HepG2 (cell line): ENCODE measurements at regions not wholly inside any gene's neighbourhood (a gene's known extent, or its start where the extent isn't known, plus 50 kb on each side); places are given as distances from the start of the nearest gene placed in this dataset.

ENCODE experiments used
- ATAC-seq: fragments of 200-7000 bp; cut with Tn5 transposase; 3 replicates; pipeline ENCODE4 v1.9.1; 2020; ENCODE audit warnings: mild to moderate bottlenecking, moderate library complexity
- BruUV-seq: library from RNA; stranded (reverse); fragments of 400-500 nt; replicated peaks from 2 replicates; lab custom pipeline; 2021; lab: Mats Ljungman, UMichigan
- CTCF ChIA-PET: fragments of 300-600 bp; formaldehyde crosslinking; extraction: SDS; loops from one replicate; lab custom pipeline; 2021; ENCODE audit warnings: low total read pairs, inconsistent platforms, low intra/inter-chr PET ratio; lab: Yijun Ruan, JAX
- POLR2A ChIA-PET: fragments of 350-600 bp; sonication (Branson Sonifier 250); formaldehyde crosslinking; loops from one replicate; lab custom pipeline; 2020; ENCODE audit warnings: antibody characterized with exemption, inconsistent platforms; lab: Yijun Ruan, JAX
- DNase-seq: peaks from one replicate; pipeline ENCODE4 v3.0.0-alpha.2; 2015; ENCODE audit warnings: low spot score
- FAIRE-seq: peaks from 3 replicates; lab custom pipeline; 2011; peaks lifted over from hg19 to GRCh38; lab: Jason Lieb, UNC
- H2AFZ ChIP-seq: one replicate; pipeline ENCODE4 v1.6.1; 2011; ENCODE audit warnings: low read length, inconsistent platforms
- H3K27ac ChIP-seq: fragments of 300-600 bp; 3 replicates; pipeline ENCODE4 v1.8.0; 2011; ENCODE audit warnings: mixed run types, mild to moderate bottlenecking, mixed read lengths, low read length, inconsistent platforms; ENCODE audit not compliant: insufficient read depth; ENCODE audit errors: extremely low read length
- H3K27me3 ChIP-seq, 2 experiments: fragments of 200-600 bp in 1 of 2; 2 replicates in 1 of 2; 3 replicates in 1 of 2; pipeline versions ENCODE4 v1.6.0 to v1.8.0; 2011; ENCODE audit warnings: low read length in 2 of 2, mild to moderate bottlenecking in 2 of 2, moderate library complexity in 2 of 2, inconsistent platforms in 1 of 2; ENCODE audit not compliant: insufficient read depth in 2 of 2, control insufficient read depth in 1 of 2
- H3K36me3 ChIP-seq, 2 experiments: fragments of 200-600 bp in 1 of 2; replicated peaks in 1 of 2; 2 replicates in 1 of 2; 3 replicates in 1 of 2; pipeline versions ENCODE4 v1.5.1 to v1.8.0; 2011; ENCODE audit warnings: low read length in 2 of 2, inconsistent platforms in 1 of 2; ENCODE audit not compliant: insufficient read depth in 2 of 2, control insufficient read depth in 1 of 2
- H3K4me1 ChIP-seq: 2 replicates; pipeline ENCODE4 v1.5.1; 2012; ENCODE audit warnings: low read length, inconsistent platforms; ENCODE audit not compliant: insufficient read depth
- H3K4me2 ChIP-seq: 2 replicates; pipeline ENCODE4 v1.6.0; 2011; ENCODE audit warnings: low read depth, low read length, inconsistent platforms
- H3K4me3 ChIP-seq, 3 experiments: fragments of 200-600 bp in 1 of 3; sonication (generic), shearing (Covaris generic) in 1 of 3; replicated peaks in 1 of 3; 2 replicates each; pipeline ENCODE4 v1.5.1; 2011 to 2016; ENCODE audit warnings: low read length in 3 of 3, inconsistent platforms in 2 of 3, low read depth in 2 of 3, mild to moderate bottlenecking in 2 of 3, control low read depth in 1 of 3, mixed read lengths in 1 of 3; ENCODE audit not compliant: insufficient read depth in 1 of 3
- H3K79me2 ChIP-seq: one replicate; pipeline ENCODE4 v1.6.1; 2011; ENCODE audit warnings: low read length, inconsistent platforms; ENCODE audit not compliant: insufficient read depth
- H3K9ac ChIP-seq: 2 replicates; pipeline ENCODE4 v1.6.0; 2011; ENCODE audit warnings: mild to moderate bottlenecking, low read depth, low read length, inconsistent platforms; ENCODE audit not compliant: insufficient read depth
- H3K9me3 ChIP-seq: 2 replicates; pipeline ENCODE4 v1.5.1; 2012; ENCODE audit warnings: mild to moderate bottlenecking, low read length
- H4K20me1 ChIP-seq: 2 replicates; pipeline ENCODE4 v1.6.0; 2011; ENCODE audit warnings: inconsistent platforms, mild to moderate bottlenecking, low read length, moderate library complexity; ENCODE audit not compliant: insufficient read depth
- ATF7 ChIP-seq, 2 experiments: fragments of 450-650 bp in 1 of 2; sonication (generic) in 1 of 2; formaldehyde crosslinking in 1 of 2; IDR thresholded peaks; 2 replicates each; pipeline versions ENCODE4 v1.4.0 to v1.6.1; 2016 to 2020; ENCODE audit warnings: antibody characterized with exemption in 1 of 2, mild to moderate bottlenecking in 1 of 2, missing genetic modification reagents in 1 of 2
- ETV5 ChIP-seq: IDR thresholded peaks from 2 replicates; pipeline ENCODE4 v1.6.1; 2018; ENCODE audit warnings: missing biosample characterization, missing genetic modification reagents, inconsistent platforms, borderline replicate concordance
- HMG20A ChIP-seq: IDR thresholded peaks from 2 replicates; pipeline ENCODE4 v1.6.1; 2016; ENCODE audit warnings: borderline replicate concordance
- HNF1B ChIP-seq: sonication (generic); formaldehyde crosslinking; IDR thresholded peaks from 2 replicates; pipeline ENCODE4 v1.5.1; 2020; ENCODE audit warnings: mild to moderate bottlenecking, moderate library complexity, missing genetic modification reagents
- HOXA9 ChIP-seq: sonication (generic); formaldehyde crosslinking; IDR thresholded peaks from 2 replicates; pipeline ENCODE4 v1.8.1; 2022; ENCODE audit warnings: missing genetic modification reagents, mild to moderate bottlenecking, moderate library complexity, borderline replicate concordance
- MAFF ChIP-seq: IDR thresholded peaks from 2 replicates; pipeline ENCODE4 v1.6.1; 2011; ENCODE audit warnings: low read depth, low read length, improper control_type of control experiment
- NCOA2 ChIP-seq: sonication (generic); formaldehyde crosslinking; IDR thresholded peaks from 2 replicates; pipeline ENCODE4 v1.8.0; 2022; ENCODE audit warnings: inconsistent platforms
- NR0B2 ChIP-seq: sonication (generic); formaldehyde crosslinking; IDR thresholded peaks from 2 replicates; pipeline ENCODE4 v1.4.0; 2020; ENCODE audit warnings: mild to moderate bottlenecking, missing genetic modification reagents
- POLR2AphosphoS2 ChIP-seq: IDR thresholded peaks from 2 replicates; pipeline ENCODE4 v1.6.1; 2011; ENCODE audit warnings: low read depth, low read length, improper control_type of control experiment
- ZMAT3 ChIP-seq: sonication (generic); formaldehyde crosslinking; conservative IDR thresholded peaks from 2 replicates; pipeline ENCODE4 v1.7.0; 2021; ENCODE audit warnings: missing genetic modification reagents
- ZNF224 ChIP-seq: sonication (generic); formaldehyde crosslinking; IDR thresholded peaks from 2 replicates; pipeline ENCODE4 v1.5.0; 2020; ENCODE audit warnings: mild to moderate bottlenecking, missing genetic modification reagents
- ZSCAN12 ChIP-seq: sonication (generic); formaldehyde crosslinking; IDR thresholded peaks from 2 replicates; pipeline ENCODE4 v1.9.0; 2021; ENCODE audit warnings: mild to moderate bottlenecking, missing genetic modification reagents
- WGBS: methylation state at CpG from one replicate; pipeline ENCODE4 v1.1.6; 2017; ENCODE audit warnings: low lambda C conversion rate; 5-methylcytosine and 5-hydroxymethylcytosine counted together
- in situ Hi-C: cut with HindIII; loops from 2 replicates; pipeline ENCODE4 v1.10.0; 2017; ENCODE audit warnings: low pct_unique_long_range_greater_than_20kb; ENCODE audit not compliant: extremely low pct_ligation_motif_present
- intact Hi-C: fragments of 100-400 bp; cut with micrococcal nuclease; formaldehyde crosslinking; loops from one replicate; pipeline ENCODE4 v1.10.0; 2022; ENCODE audit not compliant: unreplicated experiment
- TF ChIP-seq, protein P1 (sequence below): sonication (generic); formaldehyde crosslinking; IDR thresholded peaks from 2 replicates; pipeline ENCODE4 v1.8.0; 2022; ENCODE audit warnings: missing genetic modification reagents, mild to moderate bottlenecking, borderline replicate concordance
- TF ChIP-seq, protein P2 (sequence below): sonication (generic); formaldehyde crosslinking; IDR thresholded peaks from 2 replicates; pipeline ENCODE4 v1.4.0; 2020; ENCODE audit warnings: mild to moderate bottlenecking, missing genetic modification reagents
- TF ChIP-seq, protein P3 (sequence below): sonication (generic); formaldehyde crosslinking; IDR thresholded peaks from 2 replicates; pipeline ENCODE4 v1.5.0; 2020; ENCODE audit warnings: missing genetic modification reagents

GRCh38 chr1:38344716-38345115 lies 298.1 kb upstream of the POU3F1 start:
- CTCF ChIA-PET: no interaction called here
- no peak for ATAC-seq
- no peak for TF ChIP-seq ZMAT3
- TF ChIP-seq, protein P1, sequence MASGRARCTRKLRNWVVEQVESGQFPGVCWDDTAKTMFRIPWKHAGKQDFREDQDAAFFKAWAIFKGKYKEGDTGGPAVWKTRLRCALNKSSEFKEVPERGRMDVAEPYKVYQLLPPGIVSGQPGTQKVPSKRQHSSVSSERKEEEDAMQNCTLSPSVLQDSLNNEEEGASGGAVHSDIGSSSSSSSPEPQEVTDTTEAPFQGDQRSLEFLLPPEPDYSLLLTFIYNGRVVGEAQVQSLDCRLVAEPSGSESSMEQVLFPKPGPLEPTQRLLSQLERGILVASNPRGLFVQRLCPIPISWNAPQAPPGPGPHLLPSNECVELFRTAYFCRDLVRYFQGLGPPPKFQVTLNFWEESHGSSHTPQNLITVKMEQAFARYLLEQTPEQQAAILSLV: no peak
- no peak for TF ChIP-seq POLR2AphosphoS2
- no peak for TF ChIP-seq HOXA9 (CRISPR knock-in tag)

DNA sequence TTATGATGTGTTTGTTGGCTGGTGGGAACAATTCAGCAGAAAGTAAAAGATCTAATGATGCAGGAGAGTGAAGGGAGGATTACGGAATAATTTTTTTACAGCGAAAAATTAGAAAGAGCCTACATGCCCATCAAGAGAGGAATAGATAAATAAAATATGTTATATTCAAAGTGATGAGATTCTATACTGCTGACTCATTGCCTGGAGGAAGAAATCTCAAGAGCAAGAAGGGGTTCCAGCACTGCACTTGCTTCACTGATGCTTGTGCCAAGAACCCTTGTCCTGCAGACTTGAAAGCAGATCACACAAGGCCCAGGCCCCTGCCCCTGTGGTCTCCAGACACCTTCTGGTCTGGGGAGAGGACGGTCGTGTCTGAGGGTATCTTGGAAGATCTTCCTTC lies 295.1 kb upstream of the POU3F1 start:
- in situ Hi-C loops (no loop called here), intact Hi-C loops (no loop called here)
- H3K79me2 ChIP-seq: no peaks in the 10 kb centered on the region
- H3K4me3 ChIP-seq: no peak overlapping the region
- ATAC-seq (no peak), FAIRE-seq (no peak), DNase-seq (no peak)
- H3K27ac ChIP-seq: no peak overlapping the region
- no peak overlapping the region for H2AFZ ChIP-seq
- no peaks in the 10 kb centered on the region; a peak in 1 of 5 replicates for H3K27me3 ChIP-seq
- H3K4me1 ChIP-seq: no peaks in the 10 kb centered on the region
- no peaks in the 10 kb centered on the region for H4K20me1 ChIP-seq
- H3K9me3 ChIP-seq: no peaks in the 10 kb centered on the region
- POLR2A ChIA-PET: no interaction called here
- H3K36me3 ChIP-seq: no peaks in the 10 kb centered on the region
- CTCF ChIA-PET: no interaction called here
- 17% methylated on average over 4 of the region's 4 CpGs for WGBS
- no peak overlapping the region for H3K4me2 ChIP-seq
- BruUV-seq: no TSS peak
- H3K9ac ChIP-seq: no peak overlapping the region
- TF ChIP-seq ETV5 (CRISPR knock-in tag) (no peak), ZSCAN12 (CRISPR knock-in tag) (no peak), HMG20A (CRISPR knock-in tag) (no peak), NCOA2 (CRISPR knock-in tag) (no peak), NR0B2 (CRISPR knock-in tag) (no peak), MAFF (no peak), ATF7 (IDR thresholded peaks at IDR 0.05) (no peak), ATF7 (CRISPR knock-in tag; IDR thresholded peaks at IDR 0.05) (no peak), HNF1B (CRISPR knock-in tag) (no peak), ZNF224 (CRISPR knock-in tag) (no peak)
- TF ChIP-seq, protein P2, sequence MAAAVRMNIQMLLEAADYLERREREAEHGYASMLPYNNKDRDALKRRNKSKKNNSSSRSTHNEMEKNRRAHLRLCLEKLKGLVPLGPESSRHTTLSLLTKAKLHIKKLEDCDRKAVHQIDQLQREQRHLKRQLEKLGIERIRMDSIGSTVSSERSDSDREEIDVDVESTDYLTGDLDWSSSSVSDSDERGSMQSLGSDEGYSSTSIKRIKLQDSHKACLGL (CRISPR knock-in tag): no peak
- TF ChIP-seq, protein P3, sequence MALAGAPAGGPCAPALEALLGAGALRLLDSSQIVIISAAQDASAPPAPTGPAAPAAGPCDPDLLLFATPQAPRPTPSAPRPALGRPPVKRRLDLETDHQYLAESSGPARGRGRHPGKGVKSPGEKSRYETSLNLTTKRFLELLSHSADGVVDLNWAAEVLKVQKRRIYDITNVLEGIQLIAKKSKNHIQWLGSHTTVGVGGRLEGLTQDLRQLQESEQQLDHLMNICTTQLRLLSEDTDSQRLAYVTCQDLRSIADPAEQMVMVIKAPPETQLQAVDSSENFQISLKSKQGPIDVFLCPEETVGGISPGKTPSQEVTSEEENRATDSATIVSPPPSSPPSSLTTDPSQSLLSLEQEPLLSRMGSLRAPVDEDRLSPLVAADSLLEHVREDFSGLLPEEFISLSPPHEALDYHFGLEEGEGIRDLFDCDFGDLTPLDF (CRISPR knock-in tag): no peak

More at GRCh38 chr1:38344716-38345115, 298.1 kb upstream of the POU3F1 start:
- BruUV-seq: no TSS peak
- Histone ChIP-seq H4K20me1 (no peaks in the 10 kb centered on the region), H3K9me3 (0 out of 2 replicates have a peak, but pooled peaks cover 6% of the 10 kb centered on the region), H3K4me3 (no peak overlapping the region), H3K4me2 (no peak overlapping the region), H3K9ac (no peak overlapping the region), H2AFZ (no peak overlapping the region), H3K27me3 (no peaks in the 10 kb centered on the region), H3K79me2 (no peaks in the 10 kb centered on the region), H3K4me1 (no peaks in the 10 kb centered on the region), H3K27ac (no peak overlapping the region), H3K36me3 (no peaks in the 10 kb centered on the region)
- POLR2A ChIA-PET: no interaction called here
- no peak for DNase-seq
- no peak for FAIRE-seq
- WGBS: 24% methylated on average over 3 of the region's 4 CpGs
- intact Hi-C loops: no loop called here
- in situ Hi-C loops: no loop called here
